Activated B cell treated with CpG ODN at 0.5 μM for 24 hours (primary cell): ENCODE measurements at regions not wholly inside any gene's neighbourhood (a gene's known extent, or its start where the extent isn't known, plus 50 kb on each side); places are given as distances from the start of the nearest gene placed in this dataset.

Experiments used
- ATAC-seq: fragments of 200-7000 bp; cut with Tn5 transposase; one replicate; pipeline ENCODE4 v1.10.0; 2021; ENCODE audit warnings: low read depth, mild to moderate bottlenecking, moderate library complexity
- CTCF ChIA-PET: fragments of 350-600 bp; sonication (Branson Sonifier 250); formaldehyde crosslinking; loops from one replicate; lab custom pipeline; 2021; ENCODE audit warnings: antibody characterized with exemption; lab: Charles Lee
- POLR2A ChIA-PET: fragments of 350-600 bp; sonication (Branson Sonifier 250); formaldehyde crosslinking; loops from one replicate; lab custom pipeline; 2021; ENCODE audit warnings: antibody characterized with exemption; lab: Charles Lee
- DNase-seq: peaks from one replicate; pipeline ENCODE4 v3.0.0; 2022
- H3K27ac Mint-ChIP-seq: one replicate; pipeline ENCODE4 v1.8.0; 2020; ENCODE audit warnings: mixed read lengths
- H3K27me3 Mint-ChIP-seq: one replicate; pipeline ENCODE4 v1.8.0; 2021; ENCODE audit warnings: mixed read lengths
- H3K36me3 Mint-ChIP-seq: one replicate; pipeline ENCODE4 v1.8.0; 2021; ENCODE audit warnings: low read depth, mixed read lengths
- H3K4me1 Mint-ChIP-seq: one replicate; pipeline ENCODE4 v1.8.0; 2021; ENCODE audit warnings: mixed read lengths
- H3K4me3 Mint-ChIP-seq: one replicate; pipeline ENCODE4 v1.8.0; 2020; ENCODE audit warnings: mild to moderate bottlenecking, mixed read lengths
- H3K9me3 Mint-ChIP-seq: one replicate; pipeline ENCODE4 v1.8.0; 2020; ENCODE audit warnings: mixed read lengths
- intact Hi-C: fragments of 100-400 bp; cut with micrococcal nuclease; formaldehyde crosslinking; loops from one replicate; pipeline ENCODE4 v1.15.1; 2024
- TF ChIP-seq, protein P1 (sequence below): fragments of 200-600 bp; IDR thresholded peaks from one replicate; pipeline ENCODE4 v1.8.0; 2022; ENCODE audit warnings: antibody characterized with exemption, mild to moderate bottlenecking

GRCh38 chr10:45151467-45152214 lies 150.9 kb downstream of the ZNF22 start:
- Mint-ChIP-seq H3K9me3 (no peaks in the 10 kb centered on the region), H3K27ac (no peak overlapping the region), H3K4me3 (no peak overlapping the region), H3K4me1 (no peaks in the 10 kb centered on the region), H3K36me3 (no peaks in the 10 kb centered on the region), H3K27me3 (peaks cover 4% of the 10 kb centered on the region)
- ChIA-PET POLR2A (no interaction called here), CTCF (no interaction called here)
- DNase-seq, result no peak
- TF ChIP-seq, protein P1, sequence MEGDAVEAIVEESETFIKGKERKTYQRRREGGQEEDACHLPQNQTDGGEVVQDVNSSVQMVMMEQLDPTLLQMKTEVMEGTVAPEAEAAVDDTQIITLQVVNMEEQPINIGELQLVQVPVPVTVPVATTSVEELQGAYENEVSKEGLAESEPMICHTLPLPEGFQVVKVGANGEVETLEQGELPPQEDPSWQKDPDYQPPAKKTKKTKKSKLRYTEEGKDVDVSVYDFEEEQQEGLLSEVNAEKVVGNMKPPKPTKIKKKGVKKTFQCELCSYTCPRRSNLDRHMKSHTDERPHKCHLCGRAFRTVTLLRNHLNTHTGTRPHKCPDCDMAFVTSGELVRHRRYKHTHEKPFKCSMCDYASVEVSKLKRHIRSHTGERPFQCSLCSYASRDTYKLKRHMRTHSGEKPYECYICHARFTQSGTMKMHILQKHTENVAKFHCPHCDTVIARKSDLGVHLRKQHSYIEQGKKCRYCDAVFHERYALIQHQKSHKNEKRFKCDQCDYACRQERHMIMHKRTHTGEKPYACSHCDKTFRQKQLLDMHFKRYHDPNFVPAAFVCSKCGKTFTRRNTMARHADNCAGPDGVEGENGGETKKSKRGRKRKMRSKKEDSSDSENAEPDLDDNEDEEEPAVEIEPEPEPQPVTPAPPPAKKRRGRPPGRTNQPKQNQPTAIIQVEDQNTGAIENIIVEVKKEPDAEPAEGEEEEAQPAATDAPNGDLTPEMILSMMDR, result no peak
- intact Hi-C loops, result no loop called here
- no peak for ATAC-seq

DNA sequence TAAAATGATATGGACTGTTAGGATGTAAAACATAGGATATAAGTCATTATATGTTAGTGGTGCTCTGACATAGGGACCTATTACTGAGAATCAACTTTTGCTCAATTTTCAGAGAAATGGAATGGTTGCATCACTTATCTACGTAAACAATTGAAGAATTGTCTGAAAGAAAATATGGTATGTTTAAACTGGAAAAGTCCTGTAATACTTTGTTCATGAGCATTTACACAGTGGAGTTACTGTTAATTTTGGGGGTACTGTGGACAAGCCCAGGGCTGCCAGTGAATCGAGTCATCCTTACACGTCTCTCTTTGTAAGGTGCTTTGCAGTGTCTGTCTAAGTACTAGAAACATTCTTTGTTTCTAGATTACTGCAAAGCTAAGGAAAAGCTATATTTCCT lies 152.0 kb downstream of the ZNF22 start:
- Mint-ChIP-seq H3K4me3 (no peak overlapping the region), H3K27ac (no peak overlapping the region), H3K4me1 (no peaks in the 10 kb centered on the region), H3K36me3 (no peaks in the 10 kb centered on the region), H3K9me3 (no peaks in the 10 kb centered on the region), H3K27me3 (peaks cover 4% of the 10 kb centered on the region)
- CTCF ChIA-PET, result no interaction called here
- POLR2A ChIA-PET, result no interaction called here
- TF ChIP-seq, protein P1, result no peak
- no peak for DNase-seq
- intact Hi-C loops, result no loop called here
- ATAC-seq, result no peak

DNA sequence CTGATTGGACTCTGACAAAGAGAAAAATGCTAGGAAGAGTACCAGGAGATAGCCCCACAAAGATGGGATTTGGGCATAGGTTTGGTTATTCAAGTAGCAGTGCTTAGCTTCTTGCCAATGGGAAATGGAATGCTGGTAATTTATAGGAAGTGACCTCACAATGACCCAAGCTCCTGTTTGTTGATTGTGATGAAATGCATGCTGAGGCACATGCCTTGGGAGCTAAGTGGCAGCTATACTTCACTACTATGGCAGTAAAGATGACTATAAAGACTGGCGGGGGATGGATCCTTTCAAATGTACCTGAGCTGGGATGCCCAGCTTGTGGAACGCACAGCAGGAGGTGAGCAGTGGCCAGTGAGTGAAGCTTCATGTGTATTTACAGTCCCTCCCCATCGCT lies 153.8 kb downstream of the ZNF22 start:
- POLR2A ChIA-PET, result no interaction called here
- CTCF ChIA-PET, result interaction anchor here (0.6 kb wide), 1 partner anchor 52 kb away, joined by 3 read pairs; no protein-coding TSS in a partner anchor
- peaks cover 4% of the 10 kb centered on the region for H3K27me3 Mint-ChIP-seq

GRCh38 chr10:45155784-45156183 lies 155.1 kb downstream of the ZNF22 start:
- H3K36me3 Mint-ChIP-seq, result no peaks in the 10 kb centered on the region
- ChIA-PET POLR2A (no interaction called here), CTCF (no interaction called here)
- no peak overlapping the region for H3K4me3 Mint-ChIP-seq
- H3K27ac Mint-ChIP-seq, result no peak overlapping the region
- ATAC-seq (no peak), DNase-seq (no peak)
- H3K4me1 Mint-ChIP-seq, result no peaks in the 10 kb centered on the region
- no peaks in the 10 kb centered on the region for H3K9me3 Mint-ChIP-seq
- no peaks in the 10 kb centered on the region for H3K27me3 Mint-ChIP-seq
- TF ChIP-seq, protein P1, result no peak
- intact Hi-C loops, result no loop called here

More for the DNA sequence above, 153.8 kb downstream of the ZNF22 start:
- intact Hi-C loops, result no loop called here
- Mint-ChIP-seq H3K4me3 (no peak overlapping the region), H3K9me3 (no peaks in the 10 kb centered on the region), H3K27ac (no peak overlapping the region), H3K36me3 (no peaks in the 10 kb centered on the region), H3K4me1 (no peaks in the 10 kb centered on the region)
- no peak for ATAC-seq
- TF ChIP-seq, protein P1, result no peak
- DNase-seq, result no peak

DNA sequence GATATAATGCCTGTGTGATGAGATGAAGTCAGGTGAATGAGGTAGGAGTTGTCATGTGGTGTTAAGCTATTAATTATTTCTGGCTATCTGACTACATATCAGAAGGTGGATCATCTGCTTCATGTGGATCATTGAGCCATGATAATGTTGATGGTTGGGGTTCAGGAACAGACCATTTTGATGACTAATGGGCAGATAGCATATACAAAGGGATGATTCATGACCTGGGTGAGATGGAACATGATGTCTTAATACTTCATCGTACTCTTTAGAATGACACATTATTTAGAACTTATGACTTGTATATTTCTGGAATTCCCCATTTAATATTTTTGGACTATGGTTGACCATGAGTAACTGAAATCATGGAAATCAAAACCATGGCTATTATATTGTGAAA lies 155.1 kb downstream of the OR13A1 start:
- POLR2A ChIA-PET, result no interaction called here
- Mint-ChIP-seq H3K36me3 (no peaks in the 10 kb centered on the region), H3K9me3 (no peaks in the 10 kb centered on the region), H3K4me3 (no peak overlapping the region), H3K27me3 (no peaks in the 10 kb centered on the region), H3K4me1 (no peaks in the 10 kb centered on the region), H3K27ac (no peak overlapping the region)
- intact Hi-C loops, result no loop called here
- CTCF ChIA-PET, result no interaction called here
- no peak for DNase-seq
- no peak for ATAC-seq
- TF ChIP-seq, protein P1, result no peak
